ENCODE measurements at regions not wholly inside any gene's neighbourhood (a gene's known extent, or its start where the extent isn't known, plus 50 kb on each side); places are given as distances from the start of the nearest gene placed in this dataset.

DNA sequence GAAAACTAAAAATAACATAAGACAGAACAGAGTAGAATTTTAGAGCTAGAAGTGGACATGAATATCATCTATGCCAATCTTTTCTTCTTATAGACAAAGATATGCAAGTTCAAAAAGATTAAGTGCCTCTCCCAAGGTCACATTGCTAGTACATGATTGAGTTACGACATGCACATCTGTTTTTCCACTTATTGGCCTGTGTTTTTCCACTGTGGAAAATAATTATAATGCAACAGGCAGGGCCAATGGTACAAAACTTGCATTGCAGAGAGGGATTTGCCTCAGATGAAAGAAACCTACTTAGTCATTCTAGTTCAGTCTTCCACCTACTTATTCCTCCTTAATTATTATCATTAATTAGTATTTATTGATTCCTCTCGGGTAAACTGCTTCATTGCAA is 407.8 kb upstream of the SGCD start:
- no peak overlapping the region for H3K4me2 ChIP-seq (ENCODE audit: low read depth, low read length)
- no peaks in the 10 kb centered on the region for H3K27me3 ChIP-seq (ENCODE audit: control insufficient read depth, insufficient read depth, low read length)
- WGBS, 2 experiments (ENCODE audit: extremely low coverage in 2 of 2, insufficient read length in 1 of 2) = no CpG with 5 or more reads among the region's 2 CpGs
- dilution Hi-C loops (cut with HindIII; ENCODE audit: low sequenced_read_pairs, unreplicated experiment) (no loop called here), in situ Hi-C loops (cut with MboI; ENCODE audit: low sequenced_read_pairs) (no loop called here), intact Hi-C loops (cut with micrococcal nuclease) (no loop called here)
- no peak overlapping the region for H4K91ac ChIP-seq (ENCODE audit: insufficient read depth, low read depth, low read length)
- H2AK9ac ChIP-seq (replicated peaks; ENCODE audit: low read depth, low read length, poor library complexity) = no peak overlapping the region
- H3K79me1 ChIP-seq (ENCODE audit: low read depth in 1 of 2, low read length in 2 of 2) = no peaks in the 10 kb centered on the region
- H4K5ac ChIP-seq (ENCODE audit: low read depth, low read length) = no peak overlapping the region
- no peak overlapping the region for H2AK5ac ChIP-seq (ENCODE audit: low read depth, low read length)
- no peak overlapping the region for H3K18ac ChIP-seq (ENCODE audit: low read depth, low read length)
- H3K9me1 ChIP-seq (ENCODE audit: insufficient read depth, low read length) = no peaks in the 10 kb centered on the region
- ATAC-seq (ENCODE audit: low read depth) = no peak
- TF ChIP-seq, protein P1, sequence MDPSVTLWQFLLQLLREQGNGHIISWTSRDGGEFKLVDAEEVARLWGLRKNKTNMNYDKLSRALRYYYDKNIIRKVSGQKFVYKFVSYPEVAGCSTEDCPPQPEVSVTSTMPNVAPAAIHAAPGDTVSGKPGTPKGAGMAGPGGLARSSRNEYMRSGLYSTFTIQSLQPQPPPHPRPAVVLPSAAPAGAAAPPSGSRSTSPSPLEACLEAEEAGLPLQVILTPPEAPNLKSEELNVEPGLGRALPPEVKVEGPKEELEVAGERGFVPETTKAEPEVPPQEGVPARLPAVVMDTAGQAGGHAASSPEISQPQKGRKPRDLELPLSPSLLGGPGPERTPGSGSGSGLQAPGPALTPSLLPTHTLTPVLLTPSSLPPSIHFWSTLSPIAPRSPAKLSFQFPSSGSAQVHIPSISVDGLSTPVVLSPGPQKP (IDR thresholded peaks at IDR 0.05; ENCODE audit: borderline replicate concordance, low read depth, low read length) = no peak
- TF ChIP-seq MAFK (IDR thresholded peaks at IDR 0.05; ENCODE audit: low read depth, low read length) (no peak), RCOR1 (IDR thresholded peaks at IDR 0.05; ENCODE audit: insufficient replicate concordance, low read length) (no peak), CHD1 (IDR thresholded peaks at IDR 0.05; ENCODE audit: low read depth, low read length) (no peak), RFX5 (IDR thresholded peaks at IDR 0.05; ENCODE audit: low read depth, low read length) (no peak)
- TF ChIP-seq, protein P2, sequence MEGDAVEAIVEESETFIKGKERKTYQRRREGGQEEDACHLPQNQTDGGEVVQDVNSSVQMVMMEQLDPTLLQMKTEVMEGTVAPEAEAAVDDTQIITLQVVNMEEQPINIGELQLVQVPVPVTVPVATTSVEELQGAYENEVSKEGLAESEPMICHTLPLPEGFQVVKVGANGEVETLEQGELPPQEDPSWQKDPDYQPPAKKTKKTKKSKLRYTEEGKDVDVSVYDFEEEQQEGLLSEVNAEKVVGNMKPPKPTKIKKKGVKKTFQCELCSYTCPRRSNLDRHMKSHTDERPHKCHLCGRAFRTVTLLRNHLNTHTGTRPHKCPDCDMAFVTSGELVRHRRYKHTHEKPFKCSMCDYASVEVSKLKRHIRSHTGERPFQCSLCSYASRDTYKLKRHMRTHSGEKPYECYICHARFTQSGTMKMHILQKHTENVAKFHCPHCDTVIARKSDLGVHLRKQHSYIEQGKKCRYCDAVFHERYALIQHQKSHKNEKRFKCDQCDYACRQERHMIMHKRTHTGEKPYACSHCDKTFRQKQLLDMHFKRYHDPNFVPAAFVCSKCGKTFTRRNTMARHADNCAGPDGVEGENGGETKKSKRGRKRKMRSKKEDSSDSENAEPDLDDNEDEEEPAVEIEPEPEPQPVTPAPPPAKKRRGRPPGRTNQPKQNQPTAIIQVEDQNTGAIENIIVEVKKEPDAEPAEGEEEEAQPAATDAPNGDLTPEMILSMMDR (conservative IDR thresholded peaks at IDR 0.05; ENCODE audit: low read depth, low read length) = no peak
- H3K36me3 ChIP-seq (ENCODE audit: control insufficient read depth, insufficient read depth, low read length) = no peaks in the 10 kb centered on the region
- no peak overlapping the region for H3K9ac ChIP-seq (ENCODE audit: low read depth, low read length)
- no peaks in the 10 kb centered on the region for H3K9me3 ChIP-seq (ENCODE audit: control insufficient read depth, insufficient read depth, low read length)
- no peak overlapping the region for H2BK5ac ChIP-seq (ENCODE audit: low read depth, low read length, poor library complexity, severe bottlenecking)
- H4K8ac ChIP-seq (ENCODE audit: low read depth in 2 of 2, low read length in 2 of 2) = no peak overlapping the region
- H3K4me3 ChIP-seq (ENCODE audit: insufficient read depth, low read depth, low read length) = no peak overlapping the region
- H2AFZ ChIP-seq (replicated peaks; ENCODE audit: low read length, poor library complexity) = no peak overlapping the region
- H4K20me1 ChIP-seq (ENCODE audit: insufficient read depth, low read length) = no peaks in the 10 kb centered on the region
- no peak overlapping the region for H3K14ac ChIP-seq (replicated peaks; ENCODE audit: low read depth, low read length)
- no peak for DNase-seq
- H2BK20ac ChIP-seq (ENCODE audit: low read depth, low read length) = no peak overlapping the region
- BruUV-seq (replicated peaks) = no TSS peak
- H3K23ac ChIP-seq (ENCODE audit: low read depth, low read length) = no peak overlapping the region
- H3K27ac ChIP-seq (ENCODE audit: insufficient read depth, low read length) = no peak overlapping the region
- no peak overlapping the region for H3K56ac ChIP-seq (ENCODE audit: extremely low read depth, insufficient read depth, low read length)
- ChIA-PET POLR2A (ENCODE audit: unreplicated experiment) (no interaction called here), CTCF (no interaction called here)
- no peak overlapping the region for H3K4ac ChIP-seq (ENCODE audit: low read depth, low read length)
- peaks cover 3% of the 10 kb centered on the region; the same call in 1 of the 2 replicates for H3K4me1 ChIP-seq (ENCODE audit: control insufficient read depth, insufficient read depth, low read length)
- H2BK120ac ChIP-seq (ENCODE audit: low read depth, low read length) = no peak overlapping the region
- H2BK15ac ChIP-seq (ENCODE audit: low read depth, low read length) = no peak overlapping the region
